ENCODE measurements at regions not wholly inside any gene's neighbourhood (a gene's known extent, or its start where the extent isn't known, plus 50 kb on each side); places are given as distances from the start of the nearest gene placed in this dataset.
"Not testable (repeated sequence)": the region's sequence is repeated elsewhere in the genome, so short reads cannot be mapped to it uniquely, and the experiment has no call there.

- Histone ChIP-seq H3K36me3 (no peaks in the 10 kb centered on the region), H3K4me1 (no peaks in the 10 kb centered on the region), H3K9ac (ENCODE audit: low read depth in 2 of 2, low read length in 2 of 2) (no peak overlapping the region), H3K9me3 (no peaks in the 10 kb centered on the region), H3K4me3 (no peak overlapping the region), H3K27me3 (no peaks in the 10 kb centered on the region), H3K27ac (no peak overlapping the region)
- DNase-seq, result no peak
- TF ChIP-seq, protein P1, sequence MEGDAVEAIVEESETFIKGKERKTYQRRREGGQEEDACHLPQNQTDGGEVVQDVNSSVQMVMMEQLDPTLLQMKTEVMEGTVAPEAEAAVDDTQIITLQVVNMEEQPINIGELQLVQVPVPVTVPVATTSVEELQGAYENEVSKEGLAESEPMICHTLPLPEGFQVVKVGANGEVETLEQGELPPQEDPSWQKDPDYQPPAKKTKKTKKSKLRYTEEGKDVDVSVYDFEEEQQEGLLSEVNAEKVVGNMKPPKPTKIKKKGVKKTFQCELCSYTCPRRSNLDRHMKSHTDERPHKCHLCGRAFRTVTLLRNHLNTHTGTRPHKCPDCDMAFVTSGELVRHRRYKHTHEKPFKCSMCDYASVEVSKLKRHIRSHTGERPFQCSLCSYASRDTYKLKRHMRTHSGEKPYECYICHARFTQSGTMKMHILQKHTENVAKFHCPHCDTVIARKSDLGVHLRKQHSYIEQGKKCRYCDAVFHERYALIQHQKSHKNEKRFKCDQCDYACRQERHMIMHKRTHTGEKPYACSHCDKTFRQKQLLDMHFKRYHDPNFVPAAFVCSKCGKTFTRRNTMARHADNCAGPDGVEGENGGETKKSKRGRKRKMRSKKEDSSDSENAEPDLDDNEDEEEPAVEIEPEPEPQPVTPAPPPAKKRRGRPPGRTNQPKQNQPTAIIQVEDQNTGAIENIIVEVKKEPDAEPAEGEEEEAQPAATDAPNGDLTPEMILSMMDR (IDR thresholded peaks at IDR 0.05), result no peak
- intact Hi-C loops (cut with DNase I), result no loop called here
Observed at GRCh38 chr9:33695856-33696255, 99.5 kb upstream of the PRSS3 start.

- intact Hi-C loops (cut with DNase I), result no loop called here
- no peak overlapping the region for H3K27ac ChIP-seq
- no peaks in the 10 kb centered on the region for H3K4me1 ChIP-seq
- H3K4me3 ChIP-seq, result no peak overlapping the region
- no peak for DNase-seq
- no peak overlapping the region for H3K9ac ChIP-seq (ENCODE audit: low read depth in 2 of 2, low read length in 2 of 2)
- H3K36me3 ChIP-seq, result no peaks in the 10 kb centered on the region
- no peaks in the 10 kb centered on the region for H3K9me3 ChIP-seq
- no peaks in the 10 kb centered on the region for H3K27me3 ChIP-seq
- TF ChIP-seq, protein P1 (IDR thresholded peaks at IDR 0.05), result no peak
Observed at GRCh38 chr9:33697171-33697570, 98.2 kb upstream of the PRSS3 start.

DNA sequence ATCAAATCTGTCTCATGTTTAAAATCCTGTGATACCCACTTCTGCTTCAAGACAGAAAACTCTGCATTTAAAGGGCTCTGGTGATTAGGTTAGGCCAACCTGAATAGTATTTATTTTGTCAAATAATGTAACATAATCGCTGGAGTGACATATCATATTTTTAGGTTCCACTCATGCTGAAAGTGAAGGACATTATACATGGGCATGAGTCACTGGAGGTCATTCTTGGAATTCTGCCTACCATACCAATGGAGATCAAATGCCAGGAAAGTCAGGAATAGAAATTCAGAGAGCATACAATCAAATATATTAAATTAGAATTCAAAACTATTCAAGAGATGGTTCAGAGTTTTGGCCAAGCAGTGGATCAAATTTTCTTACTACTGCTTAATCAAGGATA, 97.1 kb upstream of the PRSS3 start:
- no peak overlapping the region for H3K4me3 ChIP-seq
- H3K9me3 ChIP-seq, result no peaks in the 10 kb centered on the region

DNA sequence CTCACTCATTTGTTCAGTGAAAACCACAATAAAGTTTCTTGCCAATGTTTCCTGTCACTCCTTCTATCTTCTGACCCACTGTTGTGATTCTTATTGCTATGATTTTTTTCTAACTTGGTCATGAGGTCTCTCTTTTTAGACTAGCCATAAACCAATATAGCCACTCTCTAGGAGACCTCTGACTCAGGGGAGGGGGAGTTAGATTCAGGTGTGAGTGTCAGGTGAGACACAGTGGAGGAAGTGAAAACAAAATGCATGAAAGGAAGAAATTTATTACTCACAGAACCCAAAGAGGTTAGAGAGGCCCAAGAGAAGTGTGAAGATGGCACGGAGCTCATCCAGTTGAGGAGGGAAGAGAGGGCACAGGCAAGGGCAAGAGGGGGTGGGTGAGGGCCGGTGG, 94.4 kb upstream of the PRSS3 start:
- H3K4me1 ChIP-seq; H3K36me3 ChIP-seq; H3K4me3 ChIP-seq; DNase-seq; H3K27ac ChIP-seq; H3K9ac ChIP-seq (ENCODE audit: low read depth in 2 of 2, low read length in 2 of 2); intact Hi-C loops (cut with DNase I); H3K9me3 ChIP-seq; H3K27me3 ChIP-seq: not testable (repeated sequence)

More for the DNA sequence above, 97.1 kb upstream of the PRSS3 start:
- H3K9ac ChIP-seq (ENCODE audit: low read depth in 2 of 2, low read length in 2 of 2), result no peak overlapping the region
- no peaks in the 10 kb centered on the region for H3K4me1 ChIP-seq
- TF ChIP-seq, protein P1 (IDR thresholded peaks at IDR 0.05), result no peak
- no peaks in the 10 kb centered on the region for H3K36me3 ChIP-seq
- intact Hi-C loops (cut with DNase I), result no loop called here
- no peaks in the 10 kb centered on the region for H3K27me3 ChIP-seq
- H3K27ac ChIP-seq, result no peak overlapping the region
- DNase-seq, result no peak

DNA sequence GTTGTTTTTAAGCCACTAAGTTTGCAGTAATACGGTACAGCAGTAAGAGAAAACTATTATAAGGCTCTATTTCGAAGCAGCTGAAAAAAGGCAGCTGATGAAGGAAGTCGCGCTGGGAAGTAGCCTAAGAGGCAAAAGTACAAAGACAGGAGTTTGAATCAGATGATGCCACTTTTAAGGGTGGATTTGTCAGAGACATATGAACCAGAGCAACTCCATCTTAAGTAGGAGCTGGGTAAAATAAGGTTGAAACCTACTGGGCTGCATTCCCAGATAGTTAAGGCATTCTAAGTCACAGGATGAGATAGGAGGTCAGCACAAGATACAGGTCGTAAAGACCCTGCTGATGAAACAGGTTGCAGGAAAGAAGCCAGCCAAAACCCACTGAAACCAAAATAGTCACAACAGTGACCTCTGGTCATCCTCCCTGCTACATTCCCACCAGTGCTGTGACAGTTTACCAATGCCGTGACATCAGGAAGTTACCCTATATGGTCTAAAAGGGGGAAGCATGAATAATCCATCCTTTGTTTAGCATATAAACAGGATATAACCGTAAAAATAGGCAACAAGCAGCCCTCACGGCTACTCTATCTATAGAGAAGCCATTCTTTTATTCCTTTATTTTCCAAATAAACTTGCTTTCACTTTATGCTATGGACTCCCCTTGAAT, 91.8 kb upstream of the PRSS3 start:
- Histone ChIP-seq H3K27ac (no peak overlapping the region), H3K9me3 (no peaks in the 10 kb centered on the region), H3K36me3 (no peaks in the 10 kb centered on the region), H3K9ac (ENCODE audit: low read depth in 2 of 2, low read length in 2 of 2) (no peak overlapping the region), H3K4me1 (no peaks in the 10 kb centered on the region), H3K4me3 (no peak overlapping the region), H3K27me3 (no peaks in the 10 kb centered on the region)
- TF ChIP-seq, protein P1 (IDR thresholded peaks at IDR 0.05), result no peak
- no peak for DNase-seq
- intact Hi-C loops (cut with DNase I), result no loop called here

DNA sequence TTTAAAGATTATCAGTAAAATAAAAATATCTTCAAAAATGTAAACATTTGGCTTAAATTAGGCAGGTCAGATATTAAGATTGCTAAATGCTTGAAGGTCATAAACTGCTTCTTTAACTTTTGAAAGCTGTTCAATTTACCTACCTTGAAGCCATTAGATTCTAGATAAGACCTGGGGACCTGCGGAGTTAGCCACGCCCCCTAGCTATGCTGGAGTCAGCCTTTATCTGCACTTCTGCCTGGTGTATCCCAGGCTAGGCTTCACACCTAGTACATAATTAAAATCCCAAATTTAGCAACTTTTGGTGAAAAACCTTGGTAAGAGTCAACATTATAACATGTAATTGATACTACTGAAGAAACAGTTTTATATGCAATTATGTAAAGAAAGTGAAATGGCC, 89.9 kb upstream of the PRSS3 start:
- H3K9me3 ChIP-seq; H3K36me3 ChIP-seq; H3K27me3 ChIP-seq; H3K9ac ChIP-seq (ENCODE audit: low read depth in 2 of 2, low read length in 2 of 2); H3K27ac ChIP-seq; H3K4me3 ChIP-seq; DNase-seq; H3K4me1 ChIP-seq; intact Hi-C loops (cut with DNase I): not testable (repeated sequence)
